Thyroid gland (tissue), 4 donors: ENCODE measurements at regions not wholly inside any gene's neighbourhood (a gene's known extent, or its start where the extent isn't known, plus 50 kb on each side); places are given as distances from the start of the nearest gene placed in this dataset.
"Not testable (repeated sequence)": the region's sequence is repeated elsewhere in the genome, so short reads cannot be mapped to it uniquely, and the experiment has no call there.

Source experiments
- DNase-seq, 2 donors: peaks; one replicate each; pipeline ENCODE4 v3.0.0-alpha.2; 2019
- H3K27ac ChIP-seq, 3 donors: fragments of 200-600 bp; sonication (generic); 1 replicate in 2 of 3; 2 replicates in 1 of 3; pipeline ENCODE4 v1.5.1; 2016 to 2019; ENCODE audit warnings: mild to moderate bottlenecking in 1 of 3, moderate library complexity in 1 of 3
- H3K27me3 ChIP-seq: fragments of 200-600 bp; sonication (generic); one replicate; pipeline ENCODE4 v1.5.1; 2019
- H3K36me3 ChIP-seq, 2 donors: fragments of 200-600 bp; sonication (generic); one replicate each; pipeline ENCODE4 v1.5.1; 2016 to 2019
- H3K4me1 ChIP-seq, 2 donors: fragments of 200-600 bp; sonication (generic); one replicate each; pipeline ENCODE4 v1.5.1; 2017 to 2019
- H3K4me3 ChIP-seq, 3 donors: fragments of 200-600 bp; sonication (generic); replicated peaks in 1 of 3; 1 replicate in 2 of 3; 2 replicates in 1 of 3; pipeline ENCODE4 v1.5.1; 2016; ENCODE audit warnings: mild to moderate bottlenecking in 1 of 3
- H3K9me3 ChIP-seq: fragments of 200-600 bp; sonication (generic); one replicate; pipeline ENCODE4 v1.5.1; 2017
- CTCF ChIP-seq, 6 experiments: fragments of 200-600 bp in 3 of 6; fragments of 450-650 bp in 3 of 6; sonication (generic) in 3 of 6; IDR thresholded peaks; one replicate each; pipeline ENCODE4 v1.5.1; 2016 to 2019; ENCODE audit warnings: antibody characterized with exemption in 6 of 6, mild to moderate bottlenecking in 2 of 6, inconsistent platforms in 1 of 6, moderate library complexity in 1 of 6
- POLR2A ChIP-seq, 2 donors: fragments of 450-650 bp; IDR thresholded peaks; one replicate each; pipeline ENCODE4 v1.6.1; 2017; ENCODE audit warnings: antibody characterized with exemption in 2 of 2, mild to moderate bottlenecking in 2 of 2, moderate library complexity in 1 of 2
- WGBS, 2 donors: methylation state at CpG; one replicate each; pipeline ENCODE4 v1.1.5; 2017; 5-methylcytosine and 5-hydroxymethylcytosine counted together
- intact Hi-C: fragments of 100-400 bp; cut with DNase I; formaldehyde crosslinking; loops from one replicate; pipeline ENCODE4 v1.15.1; 2023

DNA sequence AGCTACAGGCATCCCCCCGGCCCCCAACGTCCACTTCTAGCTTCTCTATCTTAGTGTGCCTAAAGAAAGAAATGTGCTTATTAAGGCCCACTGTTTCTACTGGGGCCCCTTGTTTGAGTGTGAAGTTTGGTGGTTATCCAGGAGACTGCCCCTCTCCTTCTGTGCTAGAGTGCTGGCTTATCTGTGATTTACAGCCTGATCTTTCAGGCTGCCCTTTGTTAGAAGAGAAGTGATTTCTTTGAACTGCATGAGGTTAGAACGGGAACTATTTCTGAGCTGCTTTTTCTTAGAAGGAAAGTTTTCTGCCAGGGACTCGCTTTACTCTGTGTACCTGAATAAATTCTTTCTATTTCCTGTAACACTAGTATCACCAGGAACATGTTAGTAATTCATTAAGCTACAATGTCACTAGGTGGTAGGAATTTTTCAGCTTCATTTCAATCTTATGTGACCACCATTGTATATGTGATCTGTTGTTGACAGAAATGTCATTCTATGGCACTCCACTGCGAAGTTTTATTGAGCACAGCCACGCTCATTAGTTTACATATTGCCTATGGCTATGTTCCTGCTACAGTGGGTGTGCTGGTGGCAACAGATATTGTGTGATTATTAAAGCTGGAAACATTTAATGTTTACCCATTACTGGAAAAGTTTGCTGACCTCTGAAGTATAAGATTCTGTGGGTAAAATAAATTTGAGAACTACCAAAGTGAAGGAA lies 193.8 kb upstream of the CXorf51B start:
- intact Hi-C loops: no loop called here
- H3K4me3 ChIP-seq: no peak overlapping the region
- H3K27ac ChIP-seq: no peak overlapping the region
- TF ChIP-seq CTCF (IDR thresholded peaks at IDR 0.05) (no peak), POLR2A (IDR thresholded peaks at IDR 0.05) (no peak)
- no peak for DNase-seq
- no peaks in the 10 kb centered on the region for H3K36me3 ChIP-seq
- H3K4me1 ChIP-seq: no peaks in the 10 kb centered on the region
- no peaks in the 10 kb centered on the region for H3K27me3 ChIP-seq
- 36 to 43% methylated on average over 6 of the region's 6 CpGs for WGBS, 2 donors
- H3K9me3 ChIP-seq: no peaks in the 10 kb centered on the region

DNA sequence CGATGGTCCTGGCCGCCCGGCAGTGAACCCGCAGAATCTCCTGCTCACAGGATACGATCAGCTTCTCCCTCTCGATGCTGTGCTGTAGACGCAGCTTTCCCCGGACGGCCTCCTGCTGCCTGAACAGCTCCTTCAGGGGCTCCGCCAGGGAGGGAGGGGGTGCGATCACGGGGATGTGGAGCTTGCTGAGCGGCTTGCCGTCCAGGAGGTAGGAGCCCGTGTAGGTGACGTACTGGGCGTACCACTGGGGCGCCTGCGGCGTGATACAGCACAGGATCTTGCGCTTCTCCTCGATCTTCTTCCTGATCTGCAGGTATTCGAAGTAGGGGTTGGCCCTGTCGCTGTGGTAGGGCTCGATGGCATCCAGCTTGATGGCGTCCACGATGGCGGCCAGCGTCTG lies 189.6 kb upstream of the CXorf51B start:
- H3K36me3 ChIP-seq, H3K27ac ChIP-seq, DNase-seq, H3K4me1 ChIP-seq, H3K4me3 ChIP-seq, H3K9me3 ChIP-seq, intact Hi-C loops, H3K27me3 ChIP-seq: not testable (repeated sequence)
- 83% methylated on average over 5 of the region's 29 CpGs; no CpG with 5 or more reads in 1 of the 2 donors for WGBS, 2 donors

DNA sequence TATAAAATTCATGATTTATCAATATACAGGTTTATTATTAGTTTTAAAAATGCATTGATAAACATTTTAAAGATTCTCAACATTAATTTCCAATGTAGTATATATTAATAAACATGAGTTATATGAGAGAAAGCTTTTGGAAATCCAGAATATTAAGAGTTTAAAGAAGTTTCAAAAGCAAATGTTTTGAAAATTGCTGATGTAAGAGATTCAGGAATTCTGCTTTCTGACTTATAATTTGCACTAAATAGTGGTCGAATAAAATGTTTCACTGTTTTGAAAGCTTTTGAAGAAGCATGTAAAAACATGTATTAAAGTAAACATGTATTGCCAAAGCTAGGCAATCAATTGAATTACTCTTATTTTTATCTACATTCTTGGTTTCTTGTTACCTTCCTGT lies 151.2 kb upstream of the CXorf51B start:
- H3K36me3 ChIP-seq: no peaks in the 10 kb centered on the region
- no peaks in the 10 kb centered on the region for H3K27me3 ChIP-seq
- H3K4me3 ChIP-seq: no peak overlapping the region
- 59 to 62% methylated on average over 1 of the region's 1 CpG for WGBS, 2 donors
- no peaks in the 10 kb centered on the region for H3K9me3 ChIP-seq
- no peaks in the 10 kb centered on the region for H3K4me1 ChIP-seq
- intact Hi-C loops: no loop called here
- no peak overlapping the region for H3K27ac ChIP-seq
- no peak for DNase-seq
- TF ChIP-seq CTCF (IDR thresholded peaks at IDR 0.05) (no peak), POLR2A (IDR thresholded peaks at IDR 0.05) (no peak)

- Histone ChIP-seq H3K36me3 (no peaks in the 10 kb centered on the region), H3K4me3 (no peak overlapping the region), H3K27me3 (no peaks in the 10 kb centered on the region), H3K4me1 (no peaks in the 10 kb centered on the region), H3K27ac (no peak overlapping the region), H3K9me3 (no peaks in the 10 kb centered on the region)
- TF ChIP-seq CTCF (IDR thresholded peaks at IDR 0.05) (no peak), POLR2A (IDR thresholded peaks at IDR 0.05) (no peak)
- intact Hi-C loops: no loop called here
- WGBS, 2 donors: 60 to 80% methylated on average over 1 to 2 of the region's 2 CpGs
- DNase-seq: no peak
These were observed 101.8 kb upstream of the CXorf51B start for GRCh38 chrX:146707781-146708180.

- H3K4me1 ChIP-seq, H3K9me3 ChIP-seq, DNase-seq, H3K4me3 ChIP-seq, H3K27me3 ChIP-seq, intact Hi-C loops, H3K36me3 ChIP-seq, H3K27ac ChIP-seq: not testable (repeated sequence)
- 68 to 69% methylated on average over 5 of the region's 5 CpGs for WGBS, 2 donors
These were observed 100.7 kb upstream of the CXorf51B start for GRCh38 chrX:146708866-146709265.

GRCh38 chrX:146754268-146754667 lies 55.3 kb upstream of the CXorf51B start:
- WGBS, 2 donors: 25 to 27% methylated on average over 3 of the region's 3 CpGs

More at GRCh38 chrX:146754268-146754667, 55.3 kb upstream of the CXorf51B start:
- no peaks in the 10 kb centered on the region for H3K9me3 ChIP-seq
- no peak overlapping the region for H3K27ac ChIP-seq
- H3K27me3 ChIP-seq: no peaks in the 10 kb centered on the region
- TF ChIP-seq CTCF (IDR thresholded peaks at IDR 0.05) (no peak), POLR2A (IDR thresholded peaks at IDR 0.05) (no peak)
- H3K4me1 ChIP-seq: no peaks in the 10 kb centered on the region
- intact Hi-C loops: no loop called here
- DNase-seq: peak; percentile 1 to 10
- no peak overlapping the region for H3K4me3 ChIP-seq
- no peaks in the 10 kb centered on the region for H3K36me3 ChIP-seq
